DOHH2 (cell line): ENCODE measurements at regions not wholly inside any gene's neighbourhood (a gene's known extent, or its start where the extent isn't known, plus 50 kb on each side); places are given as distances from the start of the nearest gene placed in this dataset.

ENCODE experiments used
- H3F3A ChIP-seq: fragments of 200-600 bp; sonication (generic), shearing (Covaris generic); 2 replicates; pipeline ENCODE4 v1.6.0; 2016; ENCODE audit warnings: antibody characterized with exemption, mild to moderate bottlenecking; ENCODE audit not compliant: control insufficient read depth, insufficient read depth
- H3K27ac ChIP-seq: fragments of 200-600 bp; sonication (generic); 2 replicates; pipeline ENCODE4 v1.5.1; 2014; ENCODE audit warnings: low read depth, mild to moderate bottlenecking, low read length, moderate library complexity
- H3K27me3 ChIP-seq: fragments of 200-600 bp; sonication (generic); 2 replicates; pipeline ENCODE4 v1.6.1; 2014; ENCODE audit warnings: mild to moderate bottlenecking, low read length, mixed read lengths; ENCODE audit not compliant: control insufficient read depth
- H3K36me3 ChIP-seq: fragments of 200-600 bp; sonication (generic); 2 replicates; pipeline ENCODE4 v1.6.1; 2014; ENCODE audit warnings: mild to moderate bottlenecking, low read length, moderate library complexity, mixed read lengths; ENCODE audit not compliant: control insufficient read depth
- H3K4me1 ChIP-seq: fragments of 200-600 bp; sonication (generic); 2 replicates; pipeline ENCODE4 v1.6.1; 2014; ENCODE audit warnings: mild to moderate bottlenecking, low read length, mixed read lengths; ENCODE audit not compliant: control insufficient read depth
- H3K4me2 ChIP-seq: fragments of 200-600 bp; sonication (generic); 2 replicates; pipeline ENCODE4 v1.6.0; 2014; ENCODE audit warnings: mild to moderate bottlenecking, low read length, moderate library complexity
- H3K4me3 ChIP-seq: fragments of 200-600 bp; sonication (generic); 2 replicates; pipeline ENCODE4 v1.5.1; 2014; ENCODE audit warnings: mild to moderate bottlenecking, low read length, mixed read lengths
- H3K79me2 ChIP-seq: fragments of 200-600 bp; sonication (generic); 2 replicates; pipeline ENCODE4 v1.6.1; 2014; ENCODE audit warnings: mild to moderate bottlenecking, low read length, mixed read lengths; ENCODE audit not compliant: control insufficient read depth
- H3K9me2 ChIP-seq: fragments of 200-600 bp; sonication (generic); replicated peaks from 2 replicates; pipeline ENCODE4 v1.6.1; 2014; ENCODE audit warnings: mild to moderate bottlenecking, low read length, mixed read lengths; ENCODE audit not compliant: control insufficient read depth
- H3K9me3 ChIP-seq: fragments of 200-600 bp; sonication (generic); 2 replicates; pipeline ENCODE4 v1.6.1; 2014; ENCODE audit warnings: antibody characterized with exemption, low read length, mixed read lengths; ENCODE audit not compliant: control insufficient read depth, insufficient read depth
- H4K20me1 ChIP-seq: fragments of 200-600 bp; sonication (generic); 2 replicates; pipeline ENCODE4 v1.6.0; 2014; ENCODE audit warnings: low read depth, mild to moderate bottlenecking, antibody characterized with exemption, low read length, moderate library complexity; ENCODE audit not compliant: control insufficient read depth, insufficient read depth
- EZH2phosphoT487 ChIP-seq: fragments of 200-600 bp; sonication (generic); IDR thresholded peaks from 2 replicates; pipeline ENCODE4 v1.6.1; 2017; ENCODE audit warnings: borderline replicate concordance, mild to moderate bottlenecking, antibody characterized with exemption, low read length, moderate library complexity, mixed read lengths
- TF ChIP-seq, protein P1 (sequence below): fragments of 200-600 bp; sonication (generic); IDR thresholded peaks from one replicate; pipeline ENCODE4 v1.5.1; 2014; ENCODE audit warnings: antibody characterized with exemption, mild to moderate bottlenecking, low read depth, low read length; ENCODE audit not compliant: poor library complexity, severe bottlenecking

DNA sequence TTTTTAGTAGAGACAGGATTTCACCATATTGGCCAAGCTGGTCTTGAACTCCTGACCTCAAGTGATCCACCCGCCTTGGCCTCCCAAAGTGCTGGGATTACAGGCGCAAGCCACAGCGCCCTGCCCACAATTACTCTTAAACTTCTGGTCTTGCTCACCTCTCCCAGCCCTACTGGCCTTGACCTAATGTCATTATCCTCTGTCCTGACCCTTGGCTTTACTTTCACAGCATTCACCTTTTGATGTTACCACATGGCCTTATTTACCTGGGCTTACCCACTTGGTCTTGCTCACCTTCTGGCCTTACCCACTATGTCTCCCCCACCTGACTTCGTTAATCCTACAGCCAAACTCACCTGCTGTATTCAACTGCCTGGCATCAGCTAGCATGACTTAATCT, 105.9 kb downstream of the IL12A start:
- TF ChIP-seq, protein P1, sequence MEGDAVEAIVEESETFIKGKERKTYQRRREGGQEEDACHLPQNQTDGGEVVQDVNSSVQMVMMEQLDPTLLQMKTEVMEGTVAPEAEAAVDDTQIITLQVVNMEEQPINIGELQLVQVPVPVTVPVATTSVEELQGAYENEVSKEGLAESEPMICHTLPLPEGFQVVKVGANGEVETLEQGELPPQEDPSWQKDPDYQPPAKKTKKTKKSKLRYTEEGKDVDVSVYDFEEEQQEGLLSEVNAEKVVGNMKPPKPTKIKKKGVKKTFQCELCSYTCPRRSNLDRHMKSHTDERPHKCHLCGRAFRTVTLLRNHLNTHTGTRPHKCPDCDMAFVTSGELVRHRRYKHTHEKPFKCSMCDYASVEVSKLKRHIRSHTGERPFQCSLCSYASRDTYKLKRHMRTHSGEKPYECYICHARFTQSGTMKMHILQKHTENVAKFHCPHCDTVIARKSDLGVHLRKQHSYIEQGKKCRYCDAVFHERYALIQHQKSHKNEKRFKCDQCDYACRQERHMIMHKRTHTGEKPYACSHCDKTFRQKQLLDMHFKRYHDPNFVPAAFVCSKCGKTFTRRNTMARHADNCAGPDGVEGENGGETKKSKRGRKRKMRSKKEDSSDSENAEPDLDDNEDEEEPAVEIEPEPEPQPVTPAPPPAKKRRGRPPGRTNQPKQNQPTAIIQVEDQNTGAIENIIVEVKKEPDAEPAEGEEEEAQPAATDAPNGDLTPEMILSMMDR, result no peak
- no peak for TF ChIP-seq EZH2phosphoT487
- Histone ChIP-seq H3K9me2 (no peaks in the 10 kb centered on the region; the same call in 1 of the 2 replicates), H3K36me3 (no peaks in the 10 kb centered on the region), H4K20me1 (no peaks in the 10 kb centered on the region), H3K79me2 (no peaks in the 10 kb centered on the region), H3K9me3 (no peaks in the 10 kb centered on the region), H3K4me2 (no peak overlapping the region), H3K27me3 (no peaks in the 10 kb centered on the region), H3K4me3 (no peak overlapping the region), H3K27ac (no peak overlapping the region), H3K4me1 (peaks cover 8% of the 10 kb centered on the region), H3F3A (no peaks in the 10 kb centered on the region)

DNA sequence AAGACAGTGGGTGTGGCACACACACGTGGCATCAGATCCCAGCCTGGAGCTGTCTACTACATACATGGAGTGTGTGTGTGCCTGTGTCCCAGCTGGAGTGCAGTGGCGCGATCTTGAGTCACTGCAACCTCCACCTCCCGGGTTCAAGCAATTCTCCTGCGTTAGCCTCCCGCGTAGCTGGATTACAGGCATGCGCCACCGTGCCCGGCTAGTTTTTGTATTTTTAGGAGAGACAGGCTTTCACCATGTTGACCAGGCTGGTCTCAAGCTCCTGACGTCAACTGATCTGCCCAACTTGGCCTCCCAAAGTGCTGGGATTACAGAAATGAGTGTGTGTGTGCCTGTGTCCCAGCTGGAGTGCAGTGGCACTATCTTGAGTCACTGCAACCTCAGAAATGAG, 108.8 kb downstream of the IL12A start:
- Histone ChIP-seq H3K79me2 (no peaks in the 10 kb centered on the region), H3K27me3 (no peaks in the 10 kb centered on the region), H3K27ac (no peak overlapping the region), H3K9me3 (no peaks in the 10 kb centered on the region), H4K20me1 (no peaks in the 10 kb centered on the region), H3K36me3 (no peaks in the 10 kb centered on the region), H3K4me2 (no peak overlapping the region), H3K4me3 (no peak overlapping the region), H3K4me1 (peaks cover 16% of the 10 kb centered on the region), H3F3A (no peaks in the 10 kb centered on the region), H3K9me2 (no peaks in the 10 kb centered on the region; the same call in 1 of the 2 replicates)
- TF ChIP-seq EZH2phosphoT487, result no peak

DNA sequence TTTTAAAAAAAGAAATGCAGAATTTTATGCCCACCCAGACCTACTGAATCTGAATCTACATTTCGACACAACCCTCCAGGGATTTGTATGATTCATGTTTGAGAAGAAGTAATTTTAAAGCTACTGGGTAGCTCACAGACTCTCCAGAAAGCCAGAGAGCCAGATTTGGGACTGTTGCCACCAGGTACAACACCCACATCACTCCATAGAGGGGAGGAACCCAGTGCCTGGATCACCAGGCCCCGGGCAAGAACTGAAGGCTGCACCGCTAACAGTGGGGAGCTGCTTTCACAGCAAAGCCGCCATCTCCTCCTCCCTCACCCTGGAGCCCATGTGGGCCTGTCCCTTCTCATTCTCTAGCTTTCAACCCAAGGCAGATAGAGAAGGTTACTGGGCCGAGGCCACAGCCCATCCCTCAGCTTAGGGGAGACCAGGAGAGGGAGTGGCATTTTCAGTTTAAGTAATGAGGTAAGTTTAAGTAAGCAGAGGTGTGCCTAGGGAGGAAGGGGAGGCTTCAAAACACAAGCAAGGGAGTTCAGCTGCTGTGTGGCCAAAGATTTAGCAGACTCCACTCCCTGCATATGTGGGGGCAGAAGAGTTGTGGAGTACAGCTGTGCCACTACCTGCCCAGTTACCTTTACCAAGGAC, 109.8 kb downstream of the IL12A start:
- Histone ChIP-seq H3K9me2 (no peaks in the 10 kb centered on the region; the same call in 1 of the 2 replicates), H3K4me2 (no peak overlapping the region)

More for the DNA sequence above, 109.8 kb downstream of the IL12A start:
- Histone ChIP-seq H3K79me2 (no peaks in the 10 kb centered on the region), H3K27me3 (no peaks in the 10 kb centered on the region), H3K4me3 (no peak overlapping the region), H3K9me3 (no peaks in the 10 kb centered on the region), H3F3A (no peaks in the 10 kb centered on the region), H3K4me1 (peaks cover 16% of the 10 kb centered on the region), H3K27ac (no peak overlapping the region), H4K20me1 (no peaks in the 10 kb centered on the region), H3K36me3 (no peaks in the 10 kb centered on the region)
- TF ChIP-seq, protein P1, result no peak
- TF ChIP-seq EZH2phosphoT487, result no peak
